HG02840 (cell line): ENCODE measurements at regions not wholly inside any gene's neighbourhood (a gene's known extent, or its start where the extent isn't known, plus 50 kb on each side); places are given as distances from the start of the nearest gene placed in this dataset.
"Not testable (repeated sequence)": the region's sequence is repeated elsewhere in the genome, so short reads cannot be mapped to it uniquely, and the experiment has no call there.

Experiments used
- ATAC-seq: cut with Tn5 transposase; IDR thresholded peaks from one replicate; pipeline ENCODE4 v1.9.1; 2021; ENCODE audit warnings: mild to moderate bottlenecking, moderate library complexity, moderate number of reproducible peaks; ENCODE audit not compliant: unreplicated experiment, low FRiP score

- ATAC-seq: not testable (repeated sequence)
Measured at GRCh38 chr22:25504017-25504416, 60.5 kb upstream of the GRK3 start.

GRCh38 chr22:25508161-25508560, 56.3 kb upstream of the GRK3 start:
- ATAC-seq: no peak

GRCh38 chr22:25508761-25509321, 55.6 kb upstream of the GRK3 start:
- no peak for ATAC-seq

DNA sequence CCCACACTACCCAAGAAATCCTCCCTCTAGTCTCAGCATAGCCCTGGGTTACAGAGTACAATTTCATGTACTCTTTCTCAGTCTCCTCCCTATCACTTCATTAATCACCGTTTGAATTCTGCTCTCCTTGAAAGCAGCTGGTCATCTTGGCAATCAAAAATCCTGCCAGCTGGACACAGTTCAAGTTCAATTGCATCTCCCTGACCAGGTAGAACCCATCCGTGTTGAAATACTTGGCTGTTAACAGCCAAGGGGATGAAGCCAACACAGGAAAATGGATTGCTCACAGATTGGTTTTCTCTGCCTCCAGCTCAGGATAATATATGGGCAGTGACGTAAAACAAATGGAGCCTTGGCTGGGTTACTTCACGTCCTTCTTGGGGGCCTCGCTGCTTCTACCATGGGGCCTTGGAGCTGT, 55.1 kb upstream of the GRK3 start:
- ATAC-seq: no peak

- no peak for ATAC-seq
Measured at GRCh38 chr22:25510876-25511275, 53.6 kb upstream of the GRK3 start.

- ATAC-seq: no peak
Measured at GRCh38 chr22:25511725-25512124, 52.8 kb upstream of the GRK3 start.

DNA sequence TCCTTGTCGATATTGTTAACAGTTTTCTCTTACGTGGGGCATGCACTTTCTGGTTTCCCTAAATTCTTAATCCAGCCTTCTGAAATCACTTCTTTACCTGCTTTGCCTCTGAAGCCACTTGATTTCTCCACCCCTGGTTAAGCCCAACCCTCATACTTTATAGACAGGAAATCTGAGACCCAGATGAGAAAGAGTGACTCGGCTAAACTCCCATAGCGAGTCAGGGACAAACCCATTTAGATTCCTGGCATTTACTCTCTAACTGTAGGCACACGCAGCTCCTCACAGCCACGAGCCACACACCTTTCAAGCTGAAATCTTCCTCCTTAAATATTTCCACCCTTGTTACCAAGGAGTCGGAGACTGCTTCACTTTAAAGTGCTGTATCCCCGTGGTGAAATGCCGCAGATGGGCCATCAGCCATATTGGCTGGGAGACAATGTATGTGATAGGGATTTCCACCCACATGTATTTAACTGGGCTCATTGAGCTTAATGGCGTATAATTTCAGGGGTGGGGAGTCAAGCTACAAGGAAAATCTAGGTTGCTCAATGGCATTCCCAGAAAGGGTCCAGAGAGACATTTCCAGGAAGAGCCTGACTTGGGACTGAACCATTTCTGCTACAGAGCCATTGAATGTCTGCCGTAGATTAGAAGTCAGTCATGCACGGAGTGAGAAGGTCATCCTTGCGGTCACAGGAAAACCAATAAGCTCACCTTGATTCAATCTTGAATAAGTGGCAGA, 49.9 kb upstream of the GRK3 start:
- no peak for ATAC-seq
